Effector memory CD8-positive, alpha-beta T cell (primary cell): ENCODE measurements at regions not wholly inside any gene's neighbourhood (a gene's known extent, or its start where the extent isn't known, plus 50 kb on each side); places are given as distances from the start of the nearest gene placed in this dataset.
"Not testable (repeated sequence)": the region's sequence is repeated elsewhere in the genome, so short reads cannot be mapped to it uniquely, and the experiment has no call there.

Experiments
- ATAC-seq: fragments of 150-1000 bp; cut with Tn5 transposase; replicated peaks from 2 replicates; pipeline ENCODE4 v1.10.0; 2021; ENCODE audit warnings: mild to moderate bottlenecking, moderate library complexity
- DNase-seq, 3 experiments: peaks; one replicate each; pipeline ENCODE4 v3.0.0; 2021
- H3K27ac Mint-ChIP-seq, 2 donors: one replicate each; pipeline ENCODE4 v1.8.0; 2022; ENCODE audit warnings: mild to moderate bottlenecking in 2 of 2, mixed read lengths in 2 of 2, moderate library complexity in 2 of 2
- H3K27me3 Mint-ChIP-seq, 2 donors: one replicate each; pipeline ENCODE4 v1.8.0; 2022; ENCODE audit warnings: mixed read lengths in 2 of 2
- H3K36me3 Mint-ChIP-seq: one replicate; pipeline ENCODE4 v1.8.0; 2022; ENCODE audit warnings: mild to moderate bottlenecking, moderate library complexity, mixed read lengths; ENCODE audit not compliant: insufficient read depth
- H3K4me1 Mint-ChIP-seq, 2 donors: one replicate each; pipeline ENCODE4 v1.8.0; 2022; ENCODE audit warnings: low read depth in 2 of 2, mixed read lengths in 2 of 2
- H3K4me3 Mint-ChIP-seq, 2 donors: one replicate each; pipeline ENCODE4 v1.8.0; 2022; ENCODE audit warnings: mild to moderate bottlenecking in 2 of 2, mixed read lengths in 2 of 2, moderate library complexity in 2 of 2
- H3K9me3 Mint-ChIP-seq, 2 donors: one replicate each; pipeline ENCODE4 v1.8.0; 2022; ENCODE audit warnings: mixed read lengths in 2 of 2

DNA sequence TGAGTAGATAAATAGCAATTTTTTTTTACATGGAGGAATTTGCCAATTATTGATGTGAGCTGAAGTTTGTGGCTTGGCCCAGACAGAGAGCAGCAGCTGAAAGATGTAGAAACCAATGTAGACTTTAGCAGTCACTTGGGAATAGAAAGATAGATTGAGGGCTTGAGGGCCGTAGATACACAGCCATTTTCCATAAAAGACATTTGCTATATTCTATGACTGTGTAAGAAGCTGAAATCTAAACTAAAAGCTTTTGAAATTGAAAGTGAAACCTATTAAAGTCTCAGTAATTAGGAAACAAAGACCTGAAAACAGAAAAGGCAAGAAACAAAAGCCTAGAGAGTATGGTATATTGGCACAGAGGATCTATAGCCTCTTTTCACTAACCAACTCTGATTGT lies 332.7 kb downstream of the CENPW start:
- ATAC-seq (no peak), DNase-seq (no peak)
- Mint-ChIP-seq H3K27ac (no peak overlapping the region), H3K4me1 (no peaks in the 10 kb centered on the region), H3K27me3 (no peaks in the 10 kb centered on the region), H3K9me3 (no peaks in the 10 kb centered on the region), H3K36me3 (peaks cover 3% of the 10 kb centered on the region), H3K4me3 (no peak overlapping the region)

DNA sequence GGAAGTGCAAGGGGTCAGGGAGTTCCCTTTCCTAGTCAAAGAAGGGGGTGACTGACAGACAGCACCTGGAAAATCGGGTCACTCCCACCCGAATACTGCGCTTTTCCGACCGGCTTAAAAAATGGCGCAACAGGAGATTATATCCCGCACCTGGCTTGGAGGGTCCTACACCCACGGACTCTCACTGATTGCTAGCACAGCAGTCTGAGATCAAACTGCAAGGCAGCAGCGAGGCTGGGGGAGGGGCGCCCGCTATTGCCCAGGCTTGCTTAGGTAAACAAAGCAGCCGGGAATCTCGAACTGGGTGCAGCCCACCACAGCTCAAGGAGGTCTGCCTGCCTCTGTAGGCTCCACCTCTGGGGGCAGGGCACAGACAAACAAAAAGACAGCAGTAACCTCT lies 333.8 kb downstream of the CENPW start:
- not testable (repeated sequence) for H3K36me3 Mint-ChIP-seq, H3K4me3 Mint-ChIP-seq, H3K9me3 Mint-ChIP-seq, H3K27me3 Mint-ChIP-seq, H3K27ac Mint-ChIP-seq, H3K4me1 Mint-ChIP-seq, DNase-seq, ATAC-seq

DNA sequence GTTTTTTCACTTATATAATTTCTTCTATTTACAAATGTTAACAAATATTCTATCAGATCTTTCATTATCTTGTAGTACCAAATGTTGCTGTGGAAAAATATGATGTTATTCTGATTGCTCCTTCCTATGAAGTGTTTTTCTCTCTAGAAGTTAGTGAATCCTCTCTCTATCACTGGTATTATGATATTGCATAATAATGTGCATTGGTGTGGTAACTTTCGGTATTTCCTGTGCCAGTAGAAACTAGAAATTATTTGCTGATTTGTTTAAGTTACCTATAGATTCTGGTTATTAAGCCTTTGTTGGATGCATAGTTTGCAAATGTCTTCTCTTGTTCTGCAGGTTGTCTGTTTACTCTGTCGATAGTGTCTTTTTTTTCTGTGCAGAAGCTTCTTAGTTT lies 342.5 kb downstream of the CENPW start:
- ATAC-seq = no peak
- no peaks in the 10 kb centered on the region for H3K27me3 Mint-ChIP-seq
- no peaks in the 10 kb centered on the region for H3K4me1 Mint-ChIP-seq
- DNase-seq = no peak
- H3K4me3 Mint-ChIP-seq = no peak overlapping the region
- H3K36me3 Mint-ChIP-seq = no peaks in the 10 kb centered on the region
- H3K9me3 Mint-ChIP-seq = peaks cover 0 to 7% of the 10 kb centered on the region in 2 donors
- H3K27ac Mint-ChIP-seq = no peak overlapping the region

DNA sequence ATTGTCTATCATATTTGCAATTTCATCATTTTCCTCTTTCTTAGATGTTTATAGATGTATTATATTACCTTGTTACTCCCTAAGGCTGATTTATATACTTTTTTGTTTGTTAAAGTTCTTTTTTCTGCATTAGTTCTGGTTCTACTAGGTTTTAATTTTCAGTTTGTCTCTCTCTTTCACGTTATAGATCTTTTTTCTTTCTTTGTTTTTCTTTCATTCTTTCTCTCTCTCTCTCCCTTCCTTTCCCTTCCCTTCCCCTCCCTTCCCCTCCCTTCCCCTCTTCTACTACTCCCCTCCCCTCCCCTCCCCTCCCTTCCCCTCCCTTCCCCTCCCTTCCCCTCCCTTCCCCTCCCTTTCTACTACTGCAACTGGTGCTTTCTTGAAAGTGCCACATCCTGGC lies 345.3 kb downstream of the CENPW start:
- Mint-ChIP-seq H3K36me3 (no peaks in the 10 kb centered on the region), H3K9me3 (peaks cover 0 to 13% of the 10 kb centered on the region in 2 donors), H3K27ac (no peak overlapping the region), H3K4me3 (no peak overlapping the region), H3K4me1 (no peaks in the 10 kb centered on the region), H3K27me3 (no peaks in the 10 kb centered on the region)
- no peak for DNase-seq
- ATAC-seq = no peak

DNA sequence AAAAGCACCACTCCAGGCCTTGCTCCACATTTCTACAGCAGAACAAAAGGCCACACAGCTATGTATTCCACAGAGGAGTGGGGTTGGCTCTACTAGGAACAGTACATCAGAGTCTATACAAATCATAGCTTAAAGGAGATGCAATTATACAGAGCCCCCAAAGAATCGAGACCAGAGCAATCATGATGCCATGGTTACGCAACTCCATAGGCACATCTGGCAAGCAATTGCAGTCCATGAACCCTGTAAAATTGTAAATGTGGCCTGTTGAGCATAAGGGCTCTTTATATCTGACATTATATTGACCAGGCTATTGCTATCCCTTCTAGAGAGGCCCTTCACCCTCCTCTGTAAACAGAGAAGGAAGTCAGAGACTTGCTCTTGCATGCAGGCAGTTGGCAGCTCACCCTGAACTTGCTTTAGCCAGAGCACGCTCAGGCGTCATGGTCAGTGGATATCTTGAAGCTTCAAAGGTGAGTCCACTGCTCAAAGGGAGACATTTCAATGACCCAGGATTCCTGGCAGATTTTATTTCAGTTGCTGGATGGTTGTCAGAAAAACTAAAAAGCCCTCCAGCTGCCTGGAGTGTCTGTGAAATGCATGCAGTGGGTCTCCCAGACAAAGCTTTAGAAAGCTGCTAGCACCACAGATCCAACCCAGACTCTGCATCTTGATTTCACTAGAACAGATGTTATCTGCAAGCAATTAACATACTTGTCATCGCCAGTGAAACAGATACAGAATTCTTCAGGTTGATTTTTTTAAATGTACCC lies 357.2 kb downstream of the CENPW start:
- H3K9me3 Mint-ChIP-seq = peaks cover 0 to 2% of the 10 kb centered on the region in 2 donors
- ATAC-seq = no peak
- H3K4me3 Mint-ChIP-seq = no peak overlapping the region
- no peaks in the 10 kb centered on the region for H3K27me3 Mint-ChIP-seq
- no peaks in the 10 kb centered on the region for H3K4me1 Mint-ChIP-seq
- H3K27ac Mint-ChIP-seq = no peak overlapping the region
- no peaks in the 10 kb centered on the region for H3K36me3 Mint-ChIP-seq
- DNase-seq = no peak

DNA sequence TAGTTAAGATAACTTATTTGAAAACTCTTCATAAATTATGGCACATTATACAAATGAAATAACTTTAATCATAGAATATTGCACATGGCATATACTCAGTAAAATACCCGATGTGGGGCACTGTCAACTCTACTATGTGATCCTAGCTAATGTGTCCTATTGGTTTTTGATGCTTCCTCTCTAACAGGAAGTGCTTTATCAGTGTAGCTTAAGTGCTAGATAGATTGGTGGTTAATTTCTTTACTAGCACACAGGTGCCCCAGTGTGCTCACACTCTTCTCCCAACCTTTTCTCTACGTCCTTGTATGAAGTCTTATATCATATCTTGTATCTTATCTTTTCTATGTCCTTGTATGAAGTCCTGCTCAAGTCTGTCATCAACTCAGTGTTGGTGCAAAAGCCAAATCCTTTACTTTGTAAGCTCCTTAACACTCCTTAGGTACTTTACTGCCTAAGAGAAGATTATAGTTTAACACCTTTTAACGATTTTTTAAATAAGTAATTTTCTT lies 358.9 kb downstream of the CENPW start:
- Mint-ChIP-seq H3K4me1 (no peaks in the 10 kb centered on the region), H3K4me3 (no peak overlapping the region)
- no peak for ATAC-seq

DNA sequence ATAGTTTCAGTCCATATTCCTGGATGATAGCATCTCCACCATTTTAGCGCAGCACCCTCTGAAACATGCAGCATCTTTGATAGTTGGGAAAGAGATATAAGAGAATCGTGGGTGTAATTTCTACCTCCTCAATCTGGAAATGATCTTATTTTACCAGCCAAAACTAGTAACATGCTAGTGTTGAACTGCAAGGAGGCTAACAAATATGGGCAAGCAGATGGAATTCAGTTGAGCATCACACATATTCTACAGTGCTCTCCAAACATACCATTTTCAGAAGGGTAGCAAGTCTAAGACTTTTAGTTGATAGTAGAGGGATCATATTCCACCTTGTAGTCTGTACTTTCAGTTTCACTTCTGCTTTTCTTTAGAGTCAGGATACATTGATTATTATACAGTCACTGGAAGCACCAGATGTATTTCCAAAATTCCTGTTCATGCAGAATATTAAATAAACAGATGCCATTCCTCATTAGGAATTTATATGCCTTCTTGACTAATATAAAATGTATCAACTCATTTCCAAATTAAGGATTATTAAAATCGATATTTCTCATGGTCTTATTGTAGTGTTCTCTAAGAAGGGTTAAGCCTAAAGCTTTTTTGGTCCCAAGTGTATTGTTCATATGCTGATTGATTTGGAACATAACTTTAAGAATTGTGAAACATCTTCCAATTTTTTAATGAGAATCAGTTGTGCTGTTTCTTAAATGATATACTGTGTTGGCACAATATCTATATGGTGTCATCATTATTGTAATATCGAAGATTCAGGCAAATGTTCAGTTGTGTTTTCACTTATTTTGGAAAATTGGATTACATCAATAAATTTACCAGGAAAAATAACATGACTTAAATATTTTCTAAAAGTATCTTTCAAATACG lies 362.0 kb downstream of the CENPW start:
- H3K9me3 Mint-ChIP-seq = peaks cover 0 to 2% of the 10 kb centered on the region in 2 donors
- H3K4me1 Mint-ChIP-seq = no peaks in the 10 kb centered on the region
- peak overlapping the region in 1 of 2 donors; percentile 31 for H3K4me3 Mint-ChIP-seq
- no peak overlapping the region for H3K27ac Mint-ChIP-seq
- H3K27me3 Mint-ChIP-seq = no peaks in the 10 kb centered on the region
- DNase-seq (no peak), ATAC-seq (no peak)
- no peaks in the 10 kb centered on the region for H3K36me3 Mint-ChIP-seq

More for the DNA sequence above, 358.9 kb downstream of the CENPW start:
- peaks cover 0 to 2% of the 10 kb centered on the region in 2 donors for H3K9me3 Mint-ChIP-seq
- H3K27me3 Mint-ChIP-seq = no peaks in the 10 kb centered on the region
- H3K27ac Mint-ChIP-seq = no peak overlapping the region
- H3K36me3 Mint-ChIP-seq = no peaks in the 10 kb centered on the region
- no peak for DNase-seq

DNA sequence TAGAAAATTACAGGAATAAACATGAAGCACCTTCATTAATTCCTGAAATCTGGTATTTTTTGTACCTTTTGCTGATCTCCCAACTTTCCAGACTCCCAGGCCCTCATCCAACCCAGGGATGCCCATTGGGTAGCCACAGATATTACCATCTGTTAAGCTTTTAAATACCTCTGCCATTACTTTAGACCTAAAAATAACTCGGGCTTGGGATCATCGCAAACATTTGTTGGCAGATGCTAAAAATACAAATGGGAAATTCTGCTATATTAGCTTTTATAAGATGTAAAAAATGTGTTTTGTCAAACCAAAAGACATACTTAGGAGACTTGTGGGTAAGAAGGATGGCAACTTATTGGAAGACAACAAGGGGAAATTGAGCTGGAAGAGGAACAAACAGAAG lies 376.1 kb downstream of the CENPW start:
- DNase-seq (no peak), ATAC-seq (no peak)
- Mint-ChIP-seq H3K36me3 (no peaks in the 10 kb centered on the region), H3K27ac (no peak overlapping the region), H3K9me3 (no peaks in the 10 kb centered on the region), H3K4me1 (no peaks in the 10 kb centered on the region), H3K4me3 (no peak overlapping the region), H3K27me3 (no peaks in the 10 kb centered on the region)

DNA sequence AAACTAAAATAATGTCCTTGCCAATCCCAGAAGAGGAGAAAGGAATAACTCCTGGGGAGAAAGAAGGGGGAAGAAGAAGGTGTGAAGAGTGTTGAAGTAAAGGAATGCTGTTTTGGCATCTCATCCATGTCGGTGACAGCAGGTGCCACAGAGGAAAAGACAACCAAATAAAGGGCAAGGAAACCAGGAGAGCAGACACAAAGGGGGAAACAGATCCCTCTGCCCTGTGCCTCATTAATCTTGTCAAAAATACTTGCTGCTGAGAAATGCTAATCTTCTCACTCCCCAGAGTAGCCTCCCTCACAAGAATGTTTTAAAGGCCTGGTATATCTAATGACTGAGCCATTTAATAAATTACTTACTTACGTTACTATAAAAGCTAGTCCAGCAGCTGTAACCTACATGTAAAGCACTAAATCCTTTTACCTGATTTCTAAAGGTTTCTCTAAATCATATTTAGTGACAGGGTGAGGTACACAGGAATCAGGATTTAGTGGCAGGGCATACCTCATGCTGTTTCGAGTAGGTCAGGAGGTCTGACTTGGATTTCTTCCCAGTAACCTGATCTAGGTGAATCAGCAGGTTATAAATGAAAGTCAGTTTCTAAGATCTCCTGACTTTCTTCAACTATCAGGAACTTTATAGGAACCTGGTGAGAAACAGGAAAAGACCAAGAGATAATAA lies 377.1 kb downstream of the CENPW start:
- Mint-ChIP-seq H3K36me3 (no peaks in the 10 kb centered on the region), H3K4me1 (no peaks in the 10 kb centered on the region), H3K27me3 (no peaks in the 10 kb centered on the region), H3K9me3 (no peaks in the 10 kb centered on the region), H3K27ac (no peak overlapping the region), H3K4me3 (no peak overlapping the region)
- DNase-seq (no peak), ATAC-seq (no peak)

DNA sequence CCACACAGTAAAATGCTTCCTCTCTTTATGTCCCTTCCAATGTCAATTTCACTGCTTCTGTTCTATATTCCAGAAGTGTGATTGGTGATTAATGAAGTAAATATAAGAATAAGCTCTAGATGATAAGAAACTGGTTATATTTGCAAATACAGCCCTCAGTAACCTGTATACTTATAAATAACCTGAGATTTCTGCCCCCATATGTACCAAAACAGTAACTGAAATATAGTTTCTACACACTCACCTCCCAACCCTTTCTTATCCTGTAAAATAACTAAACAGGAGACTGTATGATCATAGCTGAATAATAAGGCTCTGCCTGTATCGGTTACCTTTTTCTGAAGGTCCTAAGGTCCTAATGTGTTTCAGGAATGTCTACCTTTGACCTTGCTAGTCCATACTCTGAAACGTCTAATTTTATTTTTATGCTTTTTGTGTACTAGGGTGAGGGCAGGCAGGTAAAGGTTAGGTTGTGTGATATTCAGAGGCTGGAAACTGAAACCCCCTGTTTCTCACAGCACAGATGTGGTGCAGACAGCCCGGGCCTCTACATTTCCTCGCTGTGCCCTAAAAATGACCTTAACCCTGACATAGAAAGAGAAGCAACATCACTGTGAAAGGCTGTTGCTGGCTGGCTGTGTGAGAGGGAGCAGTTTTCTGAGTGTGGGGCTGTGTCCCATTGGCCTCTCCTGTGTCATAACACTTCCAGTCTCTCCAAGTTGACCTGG lies 378.8 kb downstream of the CENPW start:
- Mint-ChIP-seq H3K27ac (no peak overlapping the region), H3K36me3 (no peaks in the 10 kb centered on the region), H3K27me3 (no peaks in the 10 kb centered on the region), H3K4me3 (no peak overlapping the region), H3K4me1 (no peaks in the 10 kb centered on the region), H3K9me3 (no peaks in the 10 kb centered on the region)
- no peak for ATAC-seq
- DNase-seq = no peak

DNA sequence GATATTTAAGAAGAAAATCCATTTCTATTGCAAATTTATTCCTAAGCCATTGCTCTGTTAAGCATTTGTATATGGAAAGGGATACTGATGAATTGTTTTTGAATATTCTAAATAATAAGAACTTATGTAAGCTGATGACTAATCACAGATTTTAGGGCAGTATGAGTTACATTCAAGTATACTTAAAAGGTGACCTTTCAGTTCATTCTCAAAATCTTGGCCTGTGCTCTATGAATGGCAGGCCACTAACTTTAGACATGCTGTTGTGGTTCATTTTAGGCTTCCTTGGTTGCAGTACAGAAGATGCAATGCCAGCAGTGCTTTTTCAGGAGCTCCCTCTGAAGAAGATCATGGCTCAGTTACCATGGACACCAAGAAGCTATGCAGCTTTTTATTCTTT lies 380.4 kb downstream of the CENPW start:
- no peaks in the 10 kb centered on the region for H3K36me3 Mint-ChIP-seq
- no peaks in the 10 kb centered on the region for H3K9me3 Mint-ChIP-seq
- H3K4me1 Mint-ChIP-seq = no peaks in the 10 kb centered on the region
- no peak overlapping the region for H3K4me3 Mint-ChIP-seq
- no peak for DNase-seq
- no peak overlapping the region for H3K27ac Mint-ChIP-seq
- H3K27me3 Mint-ChIP-seq = no peaks in the 10 kb centered on the region
- no peak for ATAC-seq

DNA sequence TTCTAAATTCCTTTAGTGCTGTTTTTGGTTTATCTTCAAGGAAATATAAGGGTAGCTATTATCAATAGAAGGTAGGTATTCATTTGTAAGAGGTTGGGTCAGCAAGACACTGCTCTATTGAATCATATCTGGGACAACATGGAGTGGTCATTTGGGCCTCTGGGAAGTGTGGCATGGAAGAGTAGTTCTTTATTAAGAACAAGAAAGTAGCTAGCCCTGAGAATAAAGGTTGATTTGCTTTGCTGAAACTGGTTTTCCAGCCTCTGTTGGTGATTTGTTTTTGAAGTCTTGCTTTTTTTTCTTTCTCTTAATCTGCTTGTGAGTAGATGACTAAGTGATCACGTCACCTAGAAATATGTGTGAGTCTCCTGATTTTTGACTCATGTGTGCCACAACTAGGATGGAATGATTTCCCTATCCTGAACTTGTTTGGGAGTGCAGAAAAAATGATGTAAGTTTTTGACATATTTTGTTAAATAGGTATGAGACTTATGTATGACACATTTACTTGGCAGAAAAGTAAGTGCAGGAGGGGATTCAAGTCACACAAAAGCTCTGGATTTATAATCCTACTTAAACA lies 381.8 kb downstream of the CENPW start:
- Mint-ChIP-seq H3K4me1 (no peaks in the 10 kb centered on the region), H3K36me3 (no peaks in the 10 kb centered on the region), H3K27me3 (no peaks in the 10 kb centered on the region), H3K4me3 (no peak overlapping the region), H3K27ac (no peak overlapping the region), H3K9me3 (no peaks in the 10 kb centered on the region)
- ATAC-seq = no peak
- no peak for DNase-seq

DNA sequence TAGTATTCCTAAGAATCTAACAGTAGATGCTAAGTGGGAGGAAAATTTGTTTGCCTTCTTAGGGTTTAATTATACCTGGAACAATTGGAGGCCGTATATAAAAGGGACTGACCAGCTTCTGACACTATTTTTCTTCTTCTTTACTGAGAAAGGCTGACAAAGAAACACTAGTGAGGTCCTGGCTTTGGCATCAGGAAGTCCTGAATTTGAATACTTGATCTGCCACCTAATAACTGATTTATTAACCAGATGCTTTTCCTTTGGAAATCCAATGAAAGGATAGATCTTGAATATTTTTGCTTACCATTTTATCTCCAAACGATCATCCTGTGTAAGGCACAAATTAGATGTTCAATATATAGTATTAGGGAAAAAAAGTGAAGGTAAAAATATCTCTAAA lies 382.5 kb downstream of the CENPW start:
- H3K4me1 Mint-ChIP-seq = no peaks in the 10 kb centered on the region
- no peaks in the 10 kb centered on the region for H3K27me3 Mint-ChIP-seq
- no peak overlapping the region for H3K27ac Mint-ChIP-seq
- no peaks in the 10 kb centered on the region for H3K9me3 Mint-ChIP-seq
- no peak for ATAC-seq
- no peaks in the 10 kb centered on the region for H3K36me3 Mint-ChIP-seq
- no peak overlapping the region for H3K4me3 Mint-ChIP-seq
- DNase-seq = no peak
